WTC11 (cell line): ENCODE measurements at regions not wholly inside any gene's neighbourhood (a gene's known extent, or its start where the extent isn't known, plus 50 kb on each side); places are given as distances from the start of the nearest gene placed in this dataset.

Source experiments
- ETV6 ChIP-seq: sonication (generic); formaldehyde crosslinking; IDR thresholded peaks from 2 replicates; pipeline ENCODE4 v1.8.1; 2022; ENCODE audit warnings: mild to moderate bottlenecking, missing genetic modification reagents
- NFE2L1 ChIP-seq: sonication (generic); formaldehyde crosslinking; IDR thresholded peaks from 2 replicates; pipeline ENCODE4 v1.8.1; 2023; ENCODE audit warnings: missing genetic modification reagents
- TF ChIP-seq, protein P1 (sequence below): fragments of 200-600 bp; IDR thresholded peaks from 2 replicates; pipeline ENCODE4 v1.8.0; 2022; ENCODE audit warnings: antibody characterized with exemption
- TF ChIP-seq, protein P2 (sequence below): sonication (generic); formaldehyde crosslinking; IDR thresholded peaks from 2 replicates; pipeline ENCODE4 v1.8.1; 2023; ENCODE audit warnings: mild to moderate bottlenecking, missing genetic modification reagents, borderline replicate concordance
- TF ChIP-seq, protein P3 (sequence below): sonication (generic); formaldehyde crosslinking; IDR thresholded peaks from 2 replicates; pipeline ENCODE4 v1.8.0; 2022; ENCODE audit warnings: mild to moderate bottlenecking, missing genetic modification reagents

- TF ChIP-seq ETV6 (CRISPR knock-in tag): no peak
- TF ChIP-seq, protein P1, sequence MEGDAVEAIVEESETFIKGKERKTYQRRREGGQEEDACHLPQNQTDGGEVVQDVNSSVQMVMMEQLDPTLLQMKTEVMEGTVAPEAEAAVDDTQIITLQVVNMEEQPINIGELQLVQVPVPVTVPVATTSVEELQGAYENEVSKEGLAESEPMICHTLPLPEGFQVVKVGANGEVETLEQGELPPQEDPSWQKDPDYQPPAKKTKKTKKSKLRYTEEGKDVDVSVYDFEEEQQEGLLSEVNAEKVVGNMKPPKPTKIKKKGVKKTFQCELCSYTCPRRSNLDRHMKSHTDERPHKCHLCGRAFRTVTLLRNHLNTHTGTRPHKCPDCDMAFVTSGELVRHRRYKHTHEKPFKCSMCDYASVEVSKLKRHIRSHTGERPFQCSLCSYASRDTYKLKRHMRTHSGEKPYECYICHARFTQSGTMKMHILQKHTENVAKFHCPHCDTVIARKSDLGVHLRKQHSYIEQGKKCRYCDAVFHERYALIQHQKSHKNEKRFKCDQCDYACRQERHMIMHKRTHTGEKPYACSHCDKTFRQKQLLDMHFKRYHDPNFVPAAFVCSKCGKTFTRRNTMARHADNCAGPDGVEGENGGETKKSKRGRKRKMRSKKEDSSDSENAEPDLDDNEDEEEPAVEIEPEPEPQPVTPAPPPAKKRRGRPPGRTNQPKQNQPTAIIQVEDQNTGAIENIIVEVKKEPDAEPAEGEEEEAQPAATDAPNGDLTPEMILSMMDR: no peak
- TF ChIP-seq NFE2L1 (CRISPR knock-in tag): no peak
- TF ChIP-seq, protein P2, sequence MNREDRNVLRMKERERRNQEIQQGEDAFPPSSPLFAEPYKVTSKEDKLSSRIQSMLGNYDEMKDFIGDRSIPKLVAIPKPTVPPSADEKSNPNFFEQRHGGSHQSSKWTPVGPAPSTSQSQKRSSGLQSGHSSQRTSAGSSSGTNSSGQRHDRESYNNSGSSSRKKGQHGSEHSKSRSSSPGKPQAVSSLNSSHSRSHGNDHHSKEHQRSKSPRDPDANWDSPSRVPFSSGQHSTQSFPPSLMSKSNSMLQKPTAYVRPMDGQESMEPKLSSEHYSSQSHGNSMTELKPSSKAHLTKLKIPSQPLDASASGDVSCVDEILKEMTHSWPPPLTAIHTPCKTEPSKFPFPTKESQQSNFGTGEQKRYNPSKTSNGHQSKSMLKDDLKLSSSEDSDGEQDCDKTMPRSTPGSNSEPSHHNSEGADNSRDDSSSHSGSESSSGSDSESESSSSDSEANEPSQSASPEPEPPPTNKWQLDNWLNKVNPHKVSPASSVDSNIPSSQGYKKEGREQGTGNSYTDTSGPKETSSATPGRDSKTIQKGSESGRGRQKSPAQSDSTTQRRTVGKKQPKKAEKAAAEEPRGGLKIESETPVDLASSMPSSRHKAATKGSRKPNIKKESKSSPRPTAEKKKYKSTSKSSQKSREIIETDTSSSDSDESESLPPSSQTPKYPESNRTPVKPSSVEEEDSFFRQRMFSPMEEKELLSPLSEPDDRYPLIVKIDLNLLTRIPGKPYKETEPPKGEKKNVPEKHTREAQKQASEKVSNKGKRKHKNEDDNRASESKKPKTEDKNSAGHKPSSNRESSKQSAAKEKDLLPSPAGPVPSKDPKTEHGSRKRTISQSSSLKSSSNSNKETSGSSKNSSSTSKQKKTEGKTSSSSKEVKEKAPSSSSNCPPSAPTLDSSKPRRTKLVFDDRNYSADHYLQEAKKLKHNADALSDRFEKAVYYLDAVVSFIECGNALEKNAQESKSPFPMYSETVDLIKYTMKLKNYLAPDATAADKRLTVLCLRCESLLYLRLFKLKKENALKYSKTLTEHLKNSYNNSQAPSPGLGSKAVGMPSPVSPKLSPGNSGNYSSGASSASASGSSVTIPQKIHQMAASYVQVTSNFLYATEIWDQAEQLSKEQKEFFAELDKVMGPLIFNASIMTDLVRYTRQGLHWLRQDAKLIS: no peak
- TF ChIP-seq, protein P3, sequence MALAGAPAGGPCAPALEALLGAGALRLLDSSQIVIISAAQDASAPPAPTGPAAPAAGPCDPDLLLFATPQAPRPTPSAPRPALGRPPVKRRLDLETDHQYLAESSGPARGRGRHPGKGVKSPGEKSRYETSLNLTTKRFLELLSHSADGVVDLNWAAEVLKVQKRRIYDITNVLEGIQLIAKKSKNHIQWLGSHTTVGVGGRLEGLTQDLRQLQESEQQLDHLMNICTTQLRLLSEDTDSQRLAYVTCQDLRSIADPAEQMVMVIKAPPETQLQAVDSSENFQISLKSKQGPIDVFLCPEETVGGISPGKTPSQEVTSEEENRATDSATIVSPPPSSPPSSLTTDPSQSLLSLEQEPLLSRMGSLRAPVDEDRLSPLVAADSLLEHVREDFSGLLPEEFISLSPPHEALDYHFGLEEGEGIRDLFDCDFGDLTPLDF (CRISPR knock-in tag): no peak
These were observed 309.4 kb downstream of the KCNC2 start for GRCh38 chr12:74900232-74900631.
